Spleen (tissue), 7 donors: ENCODE measurements at regions not wholly inside any gene's neighbourhood (a gene's known extent, or its start where the extent isn't known, plus 50 kb on each side); places are given as distances from the start of the nearest gene placed in this dataset.

Source experiments
- POLR2A ChIP-seq, 3 donors: fragments of 450-650 bp; IDR thresholded peaks; one replicate each; pipeline ENCODE4 v1.5.1; 2017; ENCODE audit warnings: antibody characterized with exemption in 3 of 3, mild to moderate bottlenecking in 1 of 3
- POLR2AphosphoS5 ChIP-seq, 3 donors: sonication (generic); formaldehyde crosslinking; IDR thresholded peaks; one replicate each; pipeline ENCODE4 v1.5.1; 2017; ENCODE audit warnings: antibody characterized with exemption in 3 of 3
- TF ChIP-seq, protein P1 (sequence below), 11 experiments: fragments of 200-600 bp in 7 of 11; fragments of 450-650 bp in 4 of 11; sonication (generic) in 4 of 11; IDR thresholded peaks in 8 of 11; conservative IDR thresholded peaks in 3 of 11; 1 replicate in 7 of 11; 2 replicates in 4 of 11; pipeline versions ENCODE4 v1.4.0 to v1.8.0; 2016 to 2021; ENCODE audit warnings: antibody characterized with exemption in 11 of 11, inconsistent platforms in 4 of 11, mild to moderate bottlenecking in 1 of 11
- donor health status: DM: no; HTN: no; CAD: no; lungs with moderate emphysema.
- donor health status: DM: no; HTN: no; CAD: no.
- donor health status: DM: no; HTN: no; CAD: no.

DNA sequence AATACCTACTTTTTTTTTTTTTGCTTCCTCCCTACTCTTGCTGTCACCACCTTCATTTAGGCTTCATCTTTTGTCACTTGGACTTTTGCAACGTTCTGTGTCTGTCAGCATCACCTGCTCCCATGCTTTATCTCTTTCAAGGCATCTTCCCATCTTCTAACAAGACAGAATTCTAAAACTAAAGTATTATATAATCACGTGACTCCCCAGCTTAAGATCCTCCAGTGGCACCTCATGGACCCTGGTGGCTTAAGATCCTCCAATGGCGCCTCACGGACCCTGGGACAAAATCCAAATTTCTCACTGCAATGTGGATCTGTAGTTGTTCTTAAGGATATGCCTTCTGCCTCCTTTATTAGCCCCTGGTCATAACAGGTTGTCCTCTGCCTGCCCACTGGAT lies 248.2 kb upstream of the SORL1-AS1 start:
- no peak for TF ChIP-seq POLR2AphosphoS5 (IDR thresholded peaks at IDR 0.05)
- TF ChIP-seq, protein P1, sequence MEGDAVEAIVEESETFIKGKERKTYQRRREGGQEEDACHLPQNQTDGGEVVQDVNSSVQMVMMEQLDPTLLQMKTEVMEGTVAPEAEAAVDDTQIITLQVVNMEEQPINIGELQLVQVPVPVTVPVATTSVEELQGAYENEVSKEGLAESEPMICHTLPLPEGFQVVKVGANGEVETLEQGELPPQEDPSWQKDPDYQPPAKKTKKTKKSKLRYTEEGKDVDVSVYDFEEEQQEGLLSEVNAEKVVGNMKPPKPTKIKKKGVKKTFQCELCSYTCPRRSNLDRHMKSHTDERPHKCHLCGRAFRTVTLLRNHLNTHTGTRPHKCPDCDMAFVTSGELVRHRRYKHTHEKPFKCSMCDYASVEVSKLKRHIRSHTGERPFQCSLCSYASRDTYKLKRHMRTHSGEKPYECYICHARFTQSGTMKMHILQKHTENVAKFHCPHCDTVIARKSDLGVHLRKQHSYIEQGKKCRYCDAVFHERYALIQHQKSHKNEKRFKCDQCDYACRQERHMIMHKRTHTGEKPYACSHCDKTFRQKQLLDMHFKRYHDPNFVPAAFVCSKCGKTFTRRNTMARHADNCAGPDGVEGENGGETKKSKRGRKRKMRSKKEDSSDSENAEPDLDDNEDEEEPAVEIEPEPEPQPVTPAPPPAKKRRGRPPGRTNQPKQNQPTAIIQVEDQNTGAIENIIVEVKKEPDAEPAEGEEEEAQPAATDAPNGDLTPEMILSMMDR (IDR thresholded peaks at IDR 0.05 in 8 of 11, conservative IDR thresholded peaks at IDR 0.05 in 3 of 11) = no peak
- TF ChIP-seq POLR2A (IDR thresholded peaks at IDR 0.05) = no peak
